Colonic mucosa (tissue), 4 donors: ENCODE measurements at regions not wholly inside any gene's neighbourhood (a gene's known extent, or its start where the extent isn't known, plus 50 kb on each side); places are given as distances from the start of the nearest gene placed in this dataset.

ENCODE experiments used
- DNase-seq: peaks from one replicate; pipeline ENCODE4 v3.0.0-alpha.2; 2020
- H3K27ac ChIP-seq: fragments of 200-600 bp; one replicate; pipeline ENCODE4 v1.8.0; 2021
- H3K27me3 ChIP-seq: fragments of 200-600 bp; one replicate; pipeline ENCODE4 v1.8.0; 2021
- H3K36me3 ChIP-seq: fragments of 200-600 bp; one replicate; pipeline ENCODE4 v1.8.0; 2021
- H3K4me1 ChIP-seq: fragments of 200-600 bp; one replicate; pipeline ENCODE4 v1.8.0; 2021; ENCODE audit warnings: mild to moderate bottlenecking
- H3K4me3 ChIP-seq: fragments of 200-600 bp; one replicate; pipeline ENCODE4 v1.8.0; 2021
- H3K9ac ChIP-seq, 2 donors: one replicate each; pipeline ENCODE4 v1.7.0; 2013; ENCODE audit warnings: control low read depth in 2 of 2, low read depth in 2 of 2, low read length in 2 of 2
- H3K9me3 ChIP-seq: fragments of 200-600 bp; one replicate; pipeline ENCODE4 v1.8.0; 2021
- intact Hi-C: fragments of 100-400 bp; cut with DNase I; formaldehyde crosslinking; loops from one replicate; pipeline ENCODE4 v1.14.1; 2022
- TF ChIP-seq, protein P1 (sequence below): fragments of 200-600 bp; IDR thresholded peaks from one replicate; pipeline ENCODE4 v1.8.0; 2022; ENCODE audit warnings: antibody characterized with exemption, mild to moderate bottlenecking
- donor health status: healthy.
- donor health status: DM: no; HTN: no; CAD: no.
- donor health status: DM: no; HTN: no; CAD: no.

DNA sequence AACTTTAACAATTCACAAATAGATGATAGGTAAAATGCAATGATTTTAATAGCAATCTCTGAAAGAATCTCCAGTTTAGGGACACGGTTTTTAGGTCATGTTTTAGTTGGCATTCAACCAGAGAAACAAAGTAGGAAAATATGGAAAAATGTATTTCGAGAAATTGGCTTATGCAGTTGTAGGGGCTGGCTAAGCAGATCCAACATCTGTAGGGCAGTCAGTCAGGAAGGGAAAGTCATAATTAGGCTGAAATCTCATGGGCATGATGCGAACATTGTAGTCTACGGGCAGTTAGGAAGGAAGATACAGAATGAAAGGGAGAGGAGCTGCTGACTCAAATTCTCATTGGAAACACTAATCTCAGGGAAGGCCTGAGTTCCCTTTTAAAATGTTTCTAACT lies 1276.0 kb upstream of the ADGRL4 start:
- TF ChIP-seq, protein P1, sequence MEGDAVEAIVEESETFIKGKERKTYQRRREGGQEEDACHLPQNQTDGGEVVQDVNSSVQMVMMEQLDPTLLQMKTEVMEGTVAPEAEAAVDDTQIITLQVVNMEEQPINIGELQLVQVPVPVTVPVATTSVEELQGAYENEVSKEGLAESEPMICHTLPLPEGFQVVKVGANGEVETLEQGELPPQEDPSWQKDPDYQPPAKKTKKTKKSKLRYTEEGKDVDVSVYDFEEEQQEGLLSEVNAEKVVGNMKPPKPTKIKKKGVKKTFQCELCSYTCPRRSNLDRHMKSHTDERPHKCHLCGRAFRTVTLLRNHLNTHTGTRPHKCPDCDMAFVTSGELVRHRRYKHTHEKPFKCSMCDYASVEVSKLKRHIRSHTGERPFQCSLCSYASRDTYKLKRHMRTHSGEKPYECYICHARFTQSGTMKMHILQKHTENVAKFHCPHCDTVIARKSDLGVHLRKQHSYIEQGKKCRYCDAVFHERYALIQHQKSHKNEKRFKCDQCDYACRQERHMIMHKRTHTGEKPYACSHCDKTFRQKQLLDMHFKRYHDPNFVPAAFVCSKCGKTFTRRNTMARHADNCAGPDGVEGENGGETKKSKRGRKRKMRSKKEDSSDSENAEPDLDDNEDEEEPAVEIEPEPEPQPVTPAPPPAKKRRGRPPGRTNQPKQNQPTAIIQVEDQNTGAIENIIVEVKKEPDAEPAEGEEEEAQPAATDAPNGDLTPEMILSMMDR, result no peak
- no peaks in the 10 kb centered on the region for H3K36me3 ChIP-seq
- no peak overlapping the region for H3K9ac ChIP-seq
- H3K27me3 ChIP-seq, result no peaks in the 10 kb centered on the region
- H3K4me1 ChIP-seq, result no peaks in the 10 kb centered on the region
- H3K4me3 ChIP-seq, result no peak overlapping the region
- no peaks in the 10 kb centered on the region for H3K9me3 ChIP-seq
- intact Hi-C loops, result no loop called here
- no peak for DNase-seq
- H3K27ac ChIP-seq, result no peak overlapping the region

DNA sequence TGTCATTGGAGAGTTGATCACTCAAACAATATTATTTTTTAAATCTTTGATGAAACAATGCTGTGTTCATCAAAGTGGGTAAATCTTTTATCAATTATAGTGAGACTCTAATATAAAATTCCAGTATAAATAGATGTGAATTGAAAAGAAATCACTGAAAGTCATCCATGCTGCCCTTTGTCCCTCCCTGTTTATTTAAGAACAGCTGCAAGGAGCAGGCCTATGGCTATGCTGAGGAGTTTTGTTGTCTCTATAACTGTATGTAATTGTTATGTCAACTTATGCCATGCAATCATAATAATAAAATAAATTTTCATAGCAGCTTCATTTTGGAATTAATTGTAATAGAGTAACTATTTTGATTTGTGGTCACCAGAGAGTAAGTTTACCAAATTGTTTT lies 1272.4 kb upstream of the ADGRL4 start:
- Histone ChIP-seq H3K4me3 (no peak overlapping the region), H3K4me1 (no peaks in the 10 kb centered on the region), H3K27me3 (no peaks in the 10 kb centered on the region), H3K27ac (no peak overlapping the region), H3K36me3 (no peaks in the 10 kb centered on the region), H3K9me3 (no peaks in the 10 kb centered on the region), H3K9ac (no peak overlapping the region)
- TF ChIP-seq, protein P1, result no peak
- intact Hi-C loops, result no loop called here
- DNase-seq, result no peak

DNA sequence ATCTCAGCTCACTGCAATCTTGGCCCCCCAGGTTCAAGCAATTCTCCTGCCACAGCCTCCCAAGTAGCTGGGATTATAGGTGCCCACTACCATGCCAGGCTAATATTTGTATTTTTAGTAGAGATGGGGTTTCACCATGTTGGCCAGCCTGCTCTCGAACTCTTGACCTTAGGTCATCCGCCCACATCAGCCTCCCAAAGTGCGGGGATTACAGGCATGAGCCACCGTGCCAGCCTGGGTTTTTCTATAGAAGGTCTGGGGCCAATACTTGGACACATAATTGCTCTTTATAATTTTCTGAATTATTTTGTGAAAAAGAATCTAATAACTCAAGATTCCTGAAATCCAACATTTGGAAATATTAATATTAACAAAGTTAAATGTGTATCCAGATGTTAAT lies 1267.7 kb upstream of the ADGRL4 start:
- H3K4me3 ChIP-seq, result no peak overlapping the region
- H3K36me3 ChIP-seq, result no peaks in the 10 kb centered on the region
- no peak overlapping the region for H3K27ac ChIP-seq
- no peaks in the 10 kb centered on the region for H3K27me3 ChIP-seq
- intact Hi-C loops, result no loop called here
- TF ChIP-seq, protein P1, result no peak
- H3K4me1 ChIP-seq, result no peaks in the 10 kb centered on the region
- no peak for DNase-seq
- no peaks in the 10 kb centered on the region for H3K9me3 ChIP-seq
- H3K9ac ChIP-seq, result no peak overlapping the region

DNA sequence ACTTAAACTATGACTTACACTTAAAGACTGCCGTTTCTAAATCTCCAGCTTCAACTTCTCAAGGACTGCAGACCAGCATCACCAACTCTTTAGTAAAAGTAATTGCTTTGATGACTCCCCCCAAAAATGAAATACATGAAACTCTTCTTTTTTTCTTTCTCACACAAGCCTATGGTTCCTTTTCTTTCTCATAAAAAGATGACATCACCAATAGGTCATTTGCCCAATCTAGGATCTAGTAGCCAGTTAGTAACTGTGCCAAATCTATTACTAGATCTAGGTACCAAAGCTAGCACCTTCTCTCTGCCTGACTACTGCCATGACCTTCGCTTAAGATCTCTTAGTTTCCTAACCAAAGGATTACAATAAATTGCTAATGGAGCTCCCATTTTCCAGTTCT lies 1266.0 kb upstream of the ADGRL4 start:
- Histone ChIP-seq H3K4me1 (no peaks in the 10 kb centered on the region), H3K9ac (no peak overlapping the region), H3K27ac (no peak overlapping the region), H3K27me3 (no peaks in the 10 kb centered on the region), H3K36me3 (no peaks in the 10 kb centered on the region), H3K9me3 (no peaks in the 10 kb centered on the region), H3K4me3 (no peak overlapping the region)
- intact Hi-C loops, result no loop called here
- TF ChIP-seq, protein P1, result no peak
- DNase-seq, result no peak

DNA sequence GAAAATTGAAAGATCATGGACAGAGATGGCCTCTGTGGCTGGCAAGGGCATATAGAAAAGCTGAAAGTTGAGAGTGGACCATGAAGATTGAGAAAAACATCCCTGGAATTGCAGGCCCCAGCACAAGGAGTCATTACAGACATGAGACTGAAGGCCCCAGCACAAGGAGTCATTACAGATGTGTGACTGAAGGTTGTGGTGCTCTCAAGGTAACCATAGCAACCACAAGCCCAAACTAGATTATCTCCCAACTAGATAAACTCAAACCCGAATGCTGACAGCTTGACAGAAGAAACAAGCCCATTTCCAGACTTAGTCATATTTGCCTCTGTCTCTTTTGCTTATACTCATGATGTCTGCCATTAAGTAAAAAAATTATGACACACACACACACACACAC lies 1252.1 kb upstream of the ADGRL4 start:
- no peaks in the 10 kb centered on the region for H3K4me1 ChIP-seq
- intact Hi-C loops, result no loop called here
- H3K9me3 ChIP-seq, result peaks cover 4% of the 10 kb centered on the region
- TF ChIP-seq, protein P1, result no peak
- H3K36me3 ChIP-seq, result no peaks in the 10 kb centered on the region
- no peak overlapping the region for H3K9ac ChIP-seq
- no peak overlapping the region for H3K27ac ChIP-seq
- H3K4me3 ChIP-seq, result no peak overlapping the region
- DNase-seq, result no peak
- no peaks in the 10 kb centered on the region for H3K27me3 ChIP-seq

DNA sequence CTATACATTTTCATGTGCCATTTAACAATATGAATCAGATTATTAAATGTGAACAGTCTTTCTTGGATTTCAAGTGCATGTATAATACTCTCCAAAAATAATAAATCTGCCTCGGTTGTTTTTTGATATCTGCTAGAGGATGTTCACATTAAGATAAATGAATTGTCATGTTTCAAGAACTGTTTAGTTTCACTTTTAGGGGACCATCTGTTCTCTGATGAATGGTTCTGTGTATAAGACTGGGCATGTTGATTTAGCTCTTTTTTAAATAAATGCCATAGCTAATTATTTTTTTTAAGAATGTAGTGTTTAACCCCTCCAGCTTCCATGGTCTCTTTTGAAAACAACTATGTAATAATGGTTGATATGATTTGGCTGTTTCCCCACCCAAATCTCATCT lies 1245.1 kb upstream of the ADGRL4 start:
- Histone ChIP-seq H3K4me3 (no peak overlapping the region), H3K27ac (no peak overlapping the region), H3K9me3 (no peaks in the 10 kb centered on the region), H3K27me3 (no peaks in the 10 kb centered on the region), H3K9ac (no peak overlapping the region), H3K4me1 (no peaks in the 10 kb centered on the region), H3K36me3 (no peaks in the 10 kb centered on the region)
- DNase-seq, result no peak
- intact Hi-C loops, result no loop called here
- TF ChIP-seq, protein P1, result no peak
